H1 (cell line): ENCODE measurements at regions not wholly inside any gene's neighbourhood (a gene's known extent, or its start where the extent isn't known, plus 50 kb on each side); places are given as distances from the start of the nearest gene placed in this dataset.
A peak's percentile ranks its signal among the peaks of the same experiment; 100 is the strongest.

ENCODE experiments used
- CTCF ChIA-PET: fragments of 300-600 bp; sonication (Branson Sonifier 250); formaldehyde crosslinking; loops from one replicate; lab custom pipeline; 2021; ENCODE audit not compliant: partially characterized antibody; lab: Charles Lee
- POLR2A ChIA-PET: fragments of 300-600 bp; sonication (Branson Sonifier 250); formaldehyde crosslinking; loops from one replicate; lab custom pipeline; 2021; ENCODE audit warnings: inconsistent platforms; ENCODE audit not compliant: partially characterized antibody; lab: Charles Lee
- DNase-seq, 2 experiments: peaks; one replicate each; pipeline versions ENCODE4 v3.0.0 to v3.0.0-alpha.2; 2010 to 2022; ENCODE audit warnings: low spot score in 2 of 2, low read depth in 1 of 2, mixed read lengths in 1 of 2
- FAIRE-seq: peaks from 2 replicates; lab custom pipeline; 2011; peaks lifted over from hg19 to GRCh38; lab: Jason Lieb, UNC
- H2AFZ ChIP-seq: 2 replicates; pipeline ENCODE4 v1.8.1; 2012; ENCODE audit warnings: low read length, inconsistent platforms
- H2AK5ac ChIP-seq: 2 replicates; pipeline ENCODE4 v1.6.1; 2013; ENCODE audit warnings: low read depth, low read length
- H2BK120ac ChIP-seq: replicated peaks from 2 replicates; pipeline ENCODE3; 2013; ENCODE audit warnings: low read depth, low read length, inconsistent platforms
- H2BK12ac ChIP-seq: 2 replicates; pipeline ENCODE4 v1.6.1; 2013; ENCODE audit warnings: low read depth, low read length
- H2BK15ac ChIP-seq: 2 replicates; pipeline ENCODE4 v1.6.1; 2013; ENCODE audit warnings: low read length
- H2BK20ac ChIP-seq: 2 replicates; pipeline ENCODE4 v1.6.1; 2013; ENCODE audit warnings: low read length
- H2BK5ac ChIP-seq: 2 replicates; pipeline ENCODE4 v1.6.1; 2013; ENCODE audit warnings: low read depth, low read length
- H3K14ac ChIP-seq: 2 replicates; pipeline ENCODE4 v1.6.1; 2013; ENCODE audit warnings: inconsistent platforms; ENCODE audit not compliant: insufficient read length
- H3K18ac ChIP-seq: 2 replicates; pipeline ENCODE4 v1.6.1; 2013; ENCODE audit warnings: low read length; ENCODE audit errors: extremely low read depth
- H3K23ac ChIP-seq: 2 replicates; pipeline ENCODE4 v1.6.1; 2013; ENCODE audit warnings: inconsistent platforms; ENCODE audit not compliant: insufficient read length
- H3K23me2 ChIP-seq: 2 replicates; pipeline ENCODE4 v1.6.1; 2013; ENCODE audit warnings: low read depth, low read length
- H3K27ac ChIP-seq: 2 replicates; pipeline ENCODE4 v1.6.1; 2011; ENCODE audit warnings: low read depth, low read length, inconsistent platforms
- H3K27me3 ChIP-seq, 4 experiments: replicated peaks in 1 of 4; 1 replicate in 1 of 4; 2 replicates in 3 of 4; pipeline versions ENCODE4 v1.6.1 to v1.8.1; 2011 to 2013; ENCODE audit warnings: low read length in 3 of 4, mild to moderate bottlenecking in 3 of 4, inconsistent platforms in 2 of 4, mixed read lengths in 2 of 4, moderate library complexity in 1 of 4; ENCODE audit not compliant: control insufficient read depth in 3 of 4, insufficient read depth in 3 of 4; ENCODE audit errors: extremely low read depth in 1 of 4
- H3K36me3 ChIP-seq, 4 experiments: 2 replicates each; pipeline versions ENCODE4 v1.6.1 to v1.8.1; 2011 to 2013; ENCODE audit warnings: mild to moderate bottlenecking in 4 of 4, low read length in 3 of 4, moderate library complexity in 2 of 4, control low read depth in 1 of 4, inconsistent platforms in 1 of 4; ENCODE audit not compliant: insufficient read depth in 4 of 4, control insufficient read depth in 2 of 4
- H3K4ac ChIP-seq: replicated peaks from 2 replicates; pipeline ENCODE3; 2013; ENCODE audit warnings: low read length, low read depth, mixed read lengths, inconsistent platforms; ENCODE audit not compliant: insufficient read length
- H3K4me1 ChIP-seq, 4 experiments: replicated peaks in 1 of 4; 1 replicate in 1 of 4; 2 replicates in 3 of 4; pipeline versions ENCODE4 v1.6.1 to v1.8.1; 2011 to 2013; ENCODE audit warnings: low read length in 3 of 4, inconsistent platforms in 2 of 4, mixed read lengths in 1 of 4; ENCODE audit not compliant: insufficient read depth in 4 of 4, control insufficient read depth in 3 of 4
- H3K4me2 ChIP-seq, 2 experiments: 2 replicates each; pipeline versions ENCODE4 v1.6.1 to v1.8.1; 2011 to 2013; ENCODE audit warnings: low read depth in 2 of 2, low read length in 2 of 2, control low read depth in 1 of 2, inconsistent platforms in 1 of 2, mild to moderate bottlenecking in 1 of 2; ENCODE audit not compliant: insufficient read depth in 1 of 2
- H3K4me3 ChIP-seq, 4 experiments: fragments of 200-600, 300-600 bp in 1 of 4; sonication (generic), shearing (Covaris generic), sonication (Bioruptor Twin) in 1 of 4; 2 replicates each; pipeline versions ENCODE4 v1.5.1 to v1.8.1; 2011 to 2016; ENCODE audit warnings: low read length in 4 of 4, low read depth in 3 of 4, control low read depth in 2 of 4, inconsistent platforms in 2 of 4, mild to moderate bottlenecking in 2 of 4, mixed read lengths in 1 of 4, moderate library complexity in 1 of 4; ENCODE audit not compliant: insufficient read depth in 2 of 4; ENCODE audit errors: extremely low read depth in 1 of 4
- H3K56ac ChIP-seq: replicated peaks from 2 replicates; pipeline ENCODE3; 2013; ENCODE audit warnings: low read depth, mild to moderate bottlenecking, mixed read lengths, low read length, inconsistent platforms; ENCODE audit not compliant: insufficient read length
- H3K79me1 ChIP-seq: 2 replicates; pipeline ENCODE4 v1.6.1; 2013; ENCODE audit warnings: low read depth, low read length, control low read depth
- H3K79me2 ChIP-seq, 2 experiments: 2 replicates each; pipeline versions ENCODE4 v1.6.1 to v1.8.1; 2012 to 2013; ENCODE audit warnings: low read length in 2 of 2, mild to moderate bottlenecking in 2 of 2, inconsistent platforms in 1 of 2; ENCODE audit not compliant: insufficient read depth in 2 of 2, control insufficient read depth in 1 of 2
- H3K9ac ChIP-seq, 4 experiments: replicated peaks in 1 of 4; 1 replicate in 1 of 4; 2 replicates in 3 of 4; pipeline versions ENCODE4 v1.6.1 to v1.8.1; 2011 to 2013; ENCODE audit warnings: low read depth in 3 of 4, low read length in 3 of 4, control low read depth in 2 of 4, mild to moderate bottlenecking in 2 of 4, moderate library complexity in 2 of 4, inconsistent platforms in 1 of 4; ENCODE audit errors: extremely low read depth in 1 of 4
- H3K9me3 ChIP-seq, 2 experiments: 2 replicates each; pipeline versions ENCODE4 v1.6.1 to v1.8.1; 2012 to 2013; ENCODE audit warnings: mild to moderate bottlenecking in 2 of 2, moderate library complexity in 2 of 2, control low read depth in 1 of 2, inconsistent platforms in 1 of 2, low read depth in 1 of 2, low read length in 1 of 2, mixed read lengths in 1 of 2; ENCODE audit not compliant: insufficient read depth in 2 of 2
- H4K20me1 ChIP-seq, 2 experiments: replicated peaks in 1 of 2; 2 replicates each; pipeline versions ENCODE3 to v1.8.1; 2011 to 2013; ENCODE audit warnings: inconsistent platforms in 2 of 2, low read length in 2 of 2, mild to moderate bottlenecking in 1 of 2; ENCODE audit not compliant: insufficient read depth in 2 of 2, control insufficient read depth in 1 of 2
- H4K5ac ChIP-seq: 2 replicates; pipeline ENCODE4 v1.6.1; 2013; ENCODE audit warnings: low read length, low read depth, mixed read lengths, inconsistent platforms; ENCODE audit not compliant: insufficient read length
- H4K8ac ChIP-seq: 2 replicates; pipeline ENCODE4 v1.8.0; 2013; ENCODE audit warnings: mild to moderate bottlenecking, moderate library complexity, low read length, inconsistent platforms; ENCODE audit not compliant: insufficient read depth; ENCODE audit errors: extremely low read depth
- H4K91ac ChIP-seq: replicated peaks from 2 replicates; pipeline ENCODE3; 2013; ENCODE audit warnings: low read length, mixed read lengths, inconsistent platforms; ENCODE audit not compliant: insufficient read length
- CHD1 ChIP-seq: IDR thresholded peaks from 2 replicates; pipeline ENCODE4 v1.6.1; 2012; ENCODE audit warnings: low read depth, low read length, improper control_type of control experiment
- CHD2 ChIP-seq: IDR thresholded peaks from 2 replicates; pipeline ENCODE4 v1.6.1; 2012; ENCODE audit warnings: low read length, improper control_type of control experiment
- CTCF ChIP-seq, 3 experiments: IDR thresholded peaks; 1 replicate in 2 of 3; 2 replicates in 1 of 3; pipeline versions ENCODE4 v1.5.1 to v1.6.1; 2011; ENCODE audit warnings: low read length in 3 of 3, mild to moderate bottlenecking in 3 of 3, inconsistent platforms in 2 of 3, low read depth in 1 of 3, moderate library complexity in 1 of 3; ENCODE audit not compliant: insufficient read depth in 1 of 3; ENCODE audit errors: control extremely low read depth in 1 of 3
- SIRT6 ChIP-seq: IDR thresholded peaks from one replicate; pipeline ENCODE4 v1.7.1; 2012; ENCODE audit warnings: low read length, inconsistent platforms
- SIX5 ChIP-seq: IDR thresholded peaks from 2 replicates; pipeline ENCODE4 v1.6.1; 2011; ENCODE audit warnings: mild to moderate bottlenecking, low read depth, low read length
- SUZ12 ChIP-seq: fragments of 200-600 bp; sonication (generic); IDR thresholded peaks from 2 replicates; pipeline ENCODE4 v1.6.1; 2012; ENCODE audit warnings: mild to moderate bottlenecking, inconsistent platforms, low read length, moderate library complexity, mixed read lengths
- USF2 ChIP-seq: IDR thresholded peaks from 2 replicates; pipeline ENCODE4 v1.6.1; 2011; ENCODE audit warnings: low read length, improper control_type of control experiment
- WGBS, 2 experiments: shearing (Covaris generic) in 1 of 2; methylation state at CpG; one replicate each; pipeline versions ENCODE4 v1.1.6 to v1.1.7; 2013 to 2015; ENCODE audit warnings: low lambda C conversion rate in 2 of 2, mixed read lengths in 2 of 2, inconsistent platforms in 1 of 2, low coverage in 1 of 2, missing lambda C conversion rate in 1 of 2; ENCODE audit not compliant: insufficient replicate concordance in 2 of 2, insufficient coverage in 1 of 2, insufficient read length in 1 of 2; ENCODE audit errors: extremely low coverage in 1 of 2, missing lambda C conversion rate in 1 of 2; 5-methylcytosine and 5-hydroxymethylcytosine counted together

- peak overlapping the region; percentile 13; the same call in 1 of the 2 replicates for H2BK20ac ChIP-seq
- H3K4me1 ChIP-seq = no peaks in the 10 kb centered on the region
- no peaks in the 10 kb centered on the region for H3K36me3 ChIP-seq
- H4K5ac ChIP-seq = no peak overlapping the region
- H3K27ac ChIP-seq = no peak overlapping the region; the same call in 1 of the 2 replicates
- ChIA-PET CTCF (no interaction called here), POLR2A (no interaction called here)
- 0 out of 2 replicates have a peak overlapping the region, but pooled peaks have one; percentile 13 for H2AFZ ChIP-seq
- no peak overlapping the region for H3K4me2 ChIP-seq
- no peak overlapping the region for H4K8ac ChIP-seq
- H3K14ac ChIP-seq = no peak overlapping the region
- H3K9ac ChIP-seq = no peak overlapping the region
- H3K79me2 ChIP-seq = no peaks in the 10 kb centered on the region
- H3K79me1 ChIP-seq = no peaks in the 10 kb centered on the region
- H4K20me1 ChIP-seq = no peaks in the 10 kb centered on the region
- WGBS, 2 experiments = 90% methylated on average over 7 of the region's 7 CpGs; no CpG with 5 or more reads in 1 of the 2 experiments
- H2BK5ac ChIP-seq = peak overlapping the region; percentile 93; the same call in 1 of the 2 replicates
- DNase-seq (no peak), FAIRE-seq (no peak)
- no peaks in the 10 kb centered on the region; the same call in 1 of the 2 replicates for H3K23me2 ChIP-seq
- H3K27me3 ChIP-seq = no peaks in the 10 kb centered on the region
- H3K56ac ChIP-seq = no peak overlapping the region
- H3K23ac ChIP-seq = no peak overlapping the region
- peak overlapping the region; percentile 41; the same call in 1 of the 2 replicates for H3K18ac ChIP-seq
- no peak overlapping the region for H2AK5ac ChIP-seq
- no peak overlapping the region for H4K91ac ChIP-seq
- H2BK120ac ChIP-seq = no peak overlapping the region
- H3K4me3 ChIP-seq = no peak overlapping the region
- H2BK15ac ChIP-seq = no peak overlapping the region
- no peaks in the 10 kb centered on the region for H3K9me3 ChIP-seq
- H2BK12ac ChIP-seq = no peak overlapping the region
- peak overlapping the region; percentile 18 for H3K4ac ChIP-seq
- TF ChIP-seq CTCF (IDR thresholded peaks at IDR 0.05; ENCODE audit: control extremely low read depth in 1 of 3, insufficient read depth in 1 of 3, low read depth in 1 of 3, low read length in 3 of 3) = no peak
- no peak for TF ChIP-seq USF2
- no peak for TF ChIP-seq SIX5
- no peak for TF ChIP-seq CHD1
- no peak for TF ChIP-seq SIRT6
- TF ChIP-seq CHD2 = no peak
- no peak for TF ChIP-seq SUZ12
Measured at GRCh38 chr7:110534241-110534931, 556.5 kb upstream of the LRRN3 start.
